Keratinocyte (primary cell): ENCODE measurements at regions not wholly inside any gene's neighbourhood (a gene's known extent, or its start where the extent isn't known, plus 50 kb on each side); places are given as distances from the start of the nearest gene placed in this dataset.
A peak's percentile ranks its signal among the peaks of the same experiment; 100 is the strongest.

Experiments
- DNase-seq: peaks from one replicate; pipeline ENCODE4 v3.0.0-alpha.2; 2011; ENCODE audit warnings: low read depth, missing footprints, low spot score
- FAIRE-seq: peaks from 2 replicates; lab custom pipeline; 2011; peaks lifted over from hg19 to GRCh38; lab: Jason Lieb, UNC
- H2AFZ ChIP-seq: 2 replicates; pipeline ENCODE4 v1.6.0; 2012; ENCODE audit warnings: low read length, control low read depth, inconsistent platforms; ENCODE audit not compliant: control insufficient read depth
- H3K27ac ChIP-seq: 2 replicates; pipeline ENCODE4 v1.5.1; 2011; ENCODE audit warnings: low read length; ENCODE audit not compliant: control insufficient read depth, insufficient read depth
- H3K27me3 ChIP-seq: 3 replicates; pipeline ENCODE4 v1.6.0; 2011; ENCODE audit warnings: low read length; ENCODE audit not compliant: control insufficient read depth, insufficient read depth; ENCODE audit errors: extremely low read depth
- H3K36me3 ChIP-seq, 2 experiments: 2 replicates in 1 of 2; 3 replicates in 1 of 2; pipeline ENCODE4 v1.5.1; 2011; ENCODE audit warnings: low read length in 2 of 2, mild to moderate bottlenecking in 1 of 2; ENCODE audit not compliant: control insufficient read depth in 2 of 2, insufficient read depth in 2 of 2; ENCODE audit errors: extremely low read depth in 1 of 2
- H3K4me1 ChIP-seq: 3 replicates; pipeline ENCODE4 v1.5.1; 2011; ENCODE audit warnings: low read length; ENCODE audit not compliant: control insufficient read depth, insufficient read depth; ENCODE audit errors: extremely low read depth
- H3K4me2 ChIP-seq: 3 replicates; pipeline ENCODE4 v1.6.0; 2011; ENCODE audit warnings: low read depth, low read length; ENCODE audit not compliant: control insufficient read depth, insufficient read depth; ENCODE audit errors: extremely low read depth
- H3K4me3 ChIP-seq, 3 experiments: fragments of 200-600 bp in 1 of 3; sonication (generic) in 1 of 3; 2 replicates in 2 of 3; 3 replicates in 1 of 3; pipeline ENCODE4 v1.5.1; 2011 to 2016; ENCODE audit warnings: low read length in 3 of 3, mild to moderate bottlenecking in 3 of 3, control low read depth in 2 of 3, inconsistent platforms in 1 of 3, low read depth in 1 of 3, mixed read lengths in 1 of 3, mixed run types in 1 of 3, moderate library complexity in 1 of 3; ENCODE audit not compliant: control insufficient read depth in 2 of 3, insufficient read depth in 2 of 3; ENCODE audit errors: extremely low read depth in 1 of 3
- H3K79me2 ChIP-seq: 2 replicates; pipeline ENCODE4 v1.6.0; 2012; ENCODE audit warnings: low read length; ENCODE audit not compliant: control insufficient read depth, insufficient read depth
- H3K9ac ChIP-seq: 3 replicates; pipeline ENCODE4 v1.6.0; 2011; ENCODE audit warnings: low read length; ENCODE audit not compliant: control insufficient read depth, insufficient read depth; ENCODE audit errors: extremely low read depth
- H3K9me1 ChIP-seq: 3 replicates; pipeline ENCODE4 v1.6.0; 2011; ENCODE audit warnings: low read length; ENCODE audit not compliant: control insufficient read depth, insufficient read depth; ENCODE audit errors: extremely low read depth
- H3K9me3 ChIP-seq: 2 replicates; pipeline ENCODE4 v1.5.1; 2012; ENCODE audit warnings: low read depth, low read length; ENCODE audit not compliant: control insufficient read depth
- H4K20me1 ChIP-seq: 3 replicates; pipeline ENCODE4 v1.6.0; 2011; ENCODE audit warnings: low read length; ENCODE audit not compliant: control insufficient read depth, insufficient read depth; ENCODE audit errors: extremely low read depth
- EZH2 ChIP-seq: IDR thresholded peaks from one replicate; pipeline ENCODE4 v1.6.1; 2012; ENCODE audit warnings: inconsistent platforms, mild to moderate bottlenecking, low read length, moderate library complexity
- dilution Hi-C: fragments of 300-500 bp; cut with MboI; formaldehyde crosslinking; loops from one replicate; pipeline ENCODE4 v1.7.0; 2020; ENCODE audit warnings: low sequenced_read_pairs; ENCODE audit not compliant: extremely low pct_ligation_motif_present
- TF ChIP-seq, protein P1 (sequence below), 3 experiments: IDR thresholded peaks in 1 of 3; conservative IDR thresholded peaks in 1 of 3; optimal IDR thresholded peaks in 1 of 3; 2 replicates in 2 of 3; 3 replicates in 1 of 3; pipeline versions ENCODE3 to v1.5.1; 2011; ENCODE audit warnings: low read length in 3 of 3, mild to moderate bottlenecking in 3 of 3, moderate library complexity in 2 of 3, control low read depth in 1 of 3, inconsistent platforms in 1 of 3; ENCODE audit not compliant: insufficient read depth in 2 of 3; ENCODE audit errors: extremely low read depth in 1 of 3

DNA sequence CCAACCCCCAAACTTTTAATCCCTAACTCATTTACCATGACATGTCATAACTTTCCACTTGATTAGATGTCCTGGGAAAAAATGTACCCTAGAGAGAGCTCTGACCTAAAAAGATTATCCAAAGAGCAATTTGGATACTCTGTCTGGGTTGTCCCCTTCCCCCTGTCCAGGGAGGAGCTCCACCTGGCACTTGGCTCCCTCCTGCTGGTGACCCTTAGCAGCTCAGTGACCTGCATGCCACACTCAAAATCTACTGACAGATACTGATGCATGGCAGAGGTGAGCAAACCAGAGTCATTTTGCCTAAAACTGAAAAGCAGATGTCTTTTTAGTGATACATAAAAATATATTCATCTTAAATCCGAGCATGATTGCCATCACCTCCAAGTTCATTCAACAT lies 442.3 kb upstream of the CHRM3 start:
- Histone ChIP-seq H3K27ac (no peak overlapping the region), H3K4me3 (no peak overlapping the region), H3K9ac (no peak overlapping the region), H3K27me3 (no peaks in the 10 kb centered on the region), H3K9me1 (no peaks in the 10 kb centered on the region), H2AFZ (no peak overlapping the region), H3K36me3 (no peaks in the 10 kb centered on the region), H3K4me2 (no peak overlapping the region), H3K9me3 (no peaks in the 10 kb centered on the region), H3K79me2 (no peaks in the 10 kb centered on the region), H4K20me1 (no peaks in the 10 kb centered on the region), H3K4me1 (no peaks in the 10 kb centered on the region)
- dilution Hi-C loops, result no loop called here
- FAIRE-seq, result no peak
- TF ChIP-seq EZH2, result no peak
- TF ChIP-seq, protein P1, sequence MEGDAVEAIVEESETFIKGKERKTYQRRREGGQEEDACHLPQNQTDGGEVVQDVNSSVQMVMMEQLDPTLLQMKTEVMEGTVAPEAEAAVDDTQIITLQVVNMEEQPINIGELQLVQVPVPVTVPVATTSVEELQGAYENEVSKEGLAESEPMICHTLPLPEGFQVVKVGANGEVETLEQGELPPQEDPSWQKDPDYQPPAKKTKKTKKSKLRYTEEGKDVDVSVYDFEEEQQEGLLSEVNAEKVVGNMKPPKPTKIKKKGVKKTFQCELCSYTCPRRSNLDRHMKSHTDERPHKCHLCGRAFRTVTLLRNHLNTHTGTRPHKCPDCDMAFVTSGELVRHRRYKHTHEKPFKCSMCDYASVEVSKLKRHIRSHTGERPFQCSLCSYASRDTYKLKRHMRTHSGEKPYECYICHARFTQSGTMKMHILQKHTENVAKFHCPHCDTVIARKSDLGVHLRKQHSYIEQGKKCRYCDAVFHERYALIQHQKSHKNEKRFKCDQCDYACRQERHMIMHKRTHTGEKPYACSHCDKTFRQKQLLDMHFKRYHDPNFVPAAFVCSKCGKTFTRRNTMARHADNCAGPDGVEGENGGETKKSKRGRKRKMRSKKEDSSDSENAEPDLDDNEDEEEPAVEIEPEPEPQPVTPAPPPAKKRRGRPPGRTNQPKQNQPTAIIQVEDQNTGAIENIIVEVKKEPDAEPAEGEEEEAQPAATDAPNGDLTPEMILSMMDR (optimal IDR thresholded peaks at IDR 0.05 in 1 of 3, IDR thresholded peaks at IDR 0.05 in 1 of 3, conservative IDR thresholded peaks at IDR 0.05 in 1 of 3; ENCODE audit: extremely low read depth in 1 of 3, insufficient read depth in 2 of 3, low read length in 3 of 3), result peak in 1 of 3 experiments; percentile 5
- DNase-seq, result no peak

DNA sequence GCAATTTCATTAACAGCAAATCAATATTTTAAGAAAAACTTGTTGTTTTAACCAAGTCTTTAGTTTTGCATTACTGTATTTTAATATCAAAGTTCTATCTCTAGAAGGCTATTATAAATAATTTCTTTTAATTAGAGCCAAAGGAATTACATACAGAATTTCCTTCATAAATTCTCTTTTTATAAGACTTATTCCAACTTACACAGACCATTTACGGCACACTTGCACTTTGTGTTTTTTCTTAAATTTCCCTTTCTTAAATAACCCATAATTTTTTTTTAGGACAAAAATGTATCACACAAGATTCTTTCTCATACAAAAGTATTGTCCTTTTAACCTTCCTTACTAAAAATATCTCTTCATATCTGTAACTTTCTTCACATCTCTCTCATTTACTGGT lies 458.5 kb upstream of the CHRM3 start:
- no peak for FAIRE-seq
- no peak overlapping the region for H3K4me3 ChIP-seq
- no peaks in the 10 kb centered on the region for H4K20me1 ChIP-seq
- TF ChIP-seq, protein P1 (optimal IDR thresholded peaks at IDR 0.05 in 1 of 3, IDR thresholded peaks at IDR 0.05 in 1 of 3, conservative IDR thresholded peaks at IDR 0.05 in 1 of 3; ENCODE audit: extremely low read depth in 1 of 3, insufficient read depth in 2 of 3, low read length in 3 of 3), result no peak
- no peak for TF ChIP-seq EZH2
- no peak overlapping the region for H2AFZ ChIP-seq
- H3K4me1 ChIP-seq, result no peaks in the 10 kb centered on the region
- H3K36me3 ChIP-seq, result no peaks in the 10 kb centered on the region
- H3K9me3 ChIP-seq, result no peaks in the 10 kb centered on the region
- H3K4me2 ChIP-seq, result no peak overlapping the region
- no peak overlapping the region for H3K27ac ChIP-seq
- dilution Hi-C loops, result no loop called here
- H3K9me1 ChIP-seq, result no peaks in the 10 kb centered on the region
- no peaks in the 10 kb centered on the region for H3K79me2 ChIP-seq
- no peak overlapping the region for H3K9ac ChIP-seq
- no peaks in the 10 kb centered on the region for H3K27me3 ChIP-seq
- no peak for DNase-seq
